ENCODE measurements at regions not wholly inside any gene's neighbourhood (a gene's known extent, or its start where the extent isn't known, plus 50 kb on each side); places are given as distances from the start of the nearest gene placed in this dataset.

- no peak for TF ChIP-seq POLR2A (IDR thresholded peaks at IDR 0.05)
- TF ChIP-seq, protein P1, sequence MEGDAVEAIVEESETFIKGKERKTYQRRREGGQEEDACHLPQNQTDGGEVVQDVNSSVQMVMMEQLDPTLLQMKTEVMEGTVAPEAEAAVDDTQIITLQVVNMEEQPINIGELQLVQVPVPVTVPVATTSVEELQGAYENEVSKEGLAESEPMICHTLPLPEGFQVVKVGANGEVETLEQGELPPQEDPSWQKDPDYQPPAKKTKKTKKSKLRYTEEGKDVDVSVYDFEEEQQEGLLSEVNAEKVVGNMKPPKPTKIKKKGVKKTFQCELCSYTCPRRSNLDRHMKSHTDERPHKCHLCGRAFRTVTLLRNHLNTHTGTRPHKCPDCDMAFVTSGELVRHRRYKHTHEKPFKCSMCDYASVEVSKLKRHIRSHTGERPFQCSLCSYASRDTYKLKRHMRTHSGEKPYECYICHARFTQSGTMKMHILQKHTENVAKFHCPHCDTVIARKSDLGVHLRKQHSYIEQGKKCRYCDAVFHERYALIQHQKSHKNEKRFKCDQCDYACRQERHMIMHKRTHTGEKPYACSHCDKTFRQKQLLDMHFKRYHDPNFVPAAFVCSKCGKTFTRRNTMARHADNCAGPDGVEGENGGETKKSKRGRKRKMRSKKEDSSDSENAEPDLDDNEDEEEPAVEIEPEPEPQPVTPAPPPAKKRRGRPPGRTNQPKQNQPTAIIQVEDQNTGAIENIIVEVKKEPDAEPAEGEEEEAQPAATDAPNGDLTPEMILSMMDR (IDR thresholded peaks at IDR 0.05): no peak
Measured at GRCh38 chr3:105223815-105224214, 142.9 kb upstream of the ALCAM start.

All from sigmoid colon (tissue), 3 donors.